ENCODE measurements at regions not wholly inside any gene's neighbourhood (a gene's known extent, or its start where the extent isn't known, plus 50 kb on each side); places are given as distances from the start of the nearest gene placed in this dataset.
"Not testable (repeated sequence)": the region's sequence is repeated elsewhere in the genome, so short reads cannot be mapped to it uniquely, and the experiment has no call there.

DNA sequence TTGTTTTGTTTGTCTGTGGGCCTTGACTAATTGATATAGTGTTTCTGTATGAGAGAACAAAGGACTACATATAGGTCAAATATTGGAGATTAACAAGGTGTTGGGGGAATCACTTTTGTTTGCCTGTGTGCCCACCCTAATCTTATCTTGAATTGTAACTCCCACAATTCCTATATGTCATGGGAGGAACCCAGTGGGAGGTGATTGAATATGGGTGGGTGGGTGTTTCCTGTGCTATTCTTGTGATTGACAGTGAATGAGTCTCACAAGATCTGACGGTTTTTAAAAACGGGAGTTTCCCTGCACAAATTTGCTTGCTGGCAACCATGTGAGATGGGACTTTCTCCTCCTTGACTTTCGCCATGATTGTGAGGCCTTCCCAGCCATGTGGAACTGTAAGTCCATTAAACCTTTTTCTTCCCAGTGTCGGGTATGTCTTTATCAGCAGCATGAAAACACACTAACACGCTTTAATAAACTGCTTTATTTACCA lies 64.9 kb upstream of the HSPB3 start:
- Mint-ChIP-seq H3K9me3 (no peaks in the 10 kb centered on the region), H3K27me3 (no peaks in the 10 kb centered on the region), H3K27ac (no peak overlapping the region), H3K36me3 (no peaks in the 10 kb centered on the region), H3K4me3 (no peak overlapping the region), H3K4me1 (ENCODE audit: unreplicated experiment) (peaks cover 19% of the 10 kb centered on the region)
- no peak for DNase-seq (ENCODE audit: extremely low spot score, unreplicated experiment)
- TF ChIP-seq, protein P1, sequence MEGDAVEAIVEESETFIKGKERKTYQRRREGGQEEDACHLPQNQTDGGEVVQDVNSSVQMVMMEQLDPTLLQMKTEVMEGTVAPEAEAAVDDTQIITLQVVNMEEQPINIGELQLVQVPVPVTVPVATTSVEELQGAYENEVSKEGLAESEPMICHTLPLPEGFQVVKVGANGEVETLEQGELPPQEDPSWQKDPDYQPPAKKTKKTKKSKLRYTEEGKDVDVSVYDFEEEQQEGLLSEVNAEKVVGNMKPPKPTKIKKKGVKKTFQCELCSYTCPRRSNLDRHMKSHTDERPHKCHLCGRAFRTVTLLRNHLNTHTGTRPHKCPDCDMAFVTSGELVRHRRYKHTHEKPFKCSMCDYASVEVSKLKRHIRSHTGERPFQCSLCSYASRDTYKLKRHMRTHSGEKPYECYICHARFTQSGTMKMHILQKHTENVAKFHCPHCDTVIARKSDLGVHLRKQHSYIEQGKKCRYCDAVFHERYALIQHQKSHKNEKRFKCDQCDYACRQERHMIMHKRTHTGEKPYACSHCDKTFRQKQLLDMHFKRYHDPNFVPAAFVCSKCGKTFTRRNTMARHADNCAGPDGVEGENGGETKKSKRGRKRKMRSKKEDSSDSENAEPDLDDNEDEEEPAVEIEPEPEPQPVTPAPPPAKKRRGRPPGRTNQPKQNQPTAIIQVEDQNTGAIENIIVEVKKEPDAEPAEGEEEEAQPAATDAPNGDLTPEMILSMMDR (conservative IDR thresholded peaks at IDR 0.05): no peak

DNA sequence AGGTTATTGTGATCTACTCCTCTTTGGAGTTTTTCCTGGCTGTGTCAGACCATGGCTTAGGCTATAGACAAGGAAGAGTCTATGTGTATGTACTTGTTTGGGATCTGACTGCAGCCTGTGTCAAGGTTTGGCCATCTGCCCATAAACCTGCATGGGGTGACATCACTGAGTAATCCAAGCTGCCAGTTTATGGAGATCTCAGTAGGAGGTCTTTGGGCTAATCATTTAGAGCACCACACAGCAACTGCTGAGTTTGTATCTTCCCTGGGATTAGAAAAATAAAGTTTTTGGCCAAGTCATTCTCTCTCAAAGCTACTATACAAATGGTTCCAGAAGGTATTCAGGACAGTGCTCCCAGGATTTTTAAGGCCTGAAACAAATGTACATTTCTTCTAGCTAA lies 65.5 kb upstream of the HSPB3 start:
- Mint-ChIP-seq H3K36me3 (no peaks in the 10 kb centered on the region), H3K27me3 (no peaks in the 10 kb centered on the region), H3K9me3 (no peaks in the 10 kb centered on the region), H3K4me1 (ENCODE audit: unreplicated experiment) (peaks cover 19% of the 10 kb centered on the region), H3K4me3 (no peak overlapping the region), H3K27ac (no peak overlapping the region)
- DNase-seq (ENCODE audit: extremely low spot score, unreplicated experiment): no peak
- TF ChIP-seq, protein P1 (conservative IDR thresholded peaks at IDR 0.05): no peak

DNA sequence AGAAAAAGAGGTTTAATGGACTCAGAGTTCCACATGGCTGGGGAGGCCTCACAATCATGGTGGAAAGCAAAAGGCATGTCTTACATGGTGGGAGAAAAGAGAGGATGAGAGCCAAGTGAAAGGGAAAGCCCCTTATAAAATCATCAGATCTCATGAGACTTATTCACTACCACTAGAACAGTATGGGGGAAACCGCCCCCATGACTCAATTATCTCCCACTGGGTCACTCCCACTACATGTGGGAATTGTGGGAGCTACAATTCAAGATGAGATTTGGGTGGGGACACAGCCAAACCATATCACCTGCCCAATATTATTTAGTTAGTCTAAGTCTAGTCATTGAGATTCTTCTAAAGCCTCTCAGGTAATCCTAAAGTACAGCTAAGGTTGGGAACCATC lies 66.1 kb upstream of the HSPB3 start:
- not testable (repeated sequence) for H3K27me3 Mint-ChIP-seq; H3K36me3 Mint-ChIP-seq; H3K9me3 Mint-ChIP-seq; DNase-seq (ENCODE audit: extremely low spot score, unreplicated experiment); H3K4me3 Mint-ChIP-seq; H3K27ac Mint-ChIP-seq
- H3K4me1 Mint-ChIP-seq (ENCODE audit: unreplicated experiment): peaks cover 19% of the 10 kb centered on the region

DNA sequence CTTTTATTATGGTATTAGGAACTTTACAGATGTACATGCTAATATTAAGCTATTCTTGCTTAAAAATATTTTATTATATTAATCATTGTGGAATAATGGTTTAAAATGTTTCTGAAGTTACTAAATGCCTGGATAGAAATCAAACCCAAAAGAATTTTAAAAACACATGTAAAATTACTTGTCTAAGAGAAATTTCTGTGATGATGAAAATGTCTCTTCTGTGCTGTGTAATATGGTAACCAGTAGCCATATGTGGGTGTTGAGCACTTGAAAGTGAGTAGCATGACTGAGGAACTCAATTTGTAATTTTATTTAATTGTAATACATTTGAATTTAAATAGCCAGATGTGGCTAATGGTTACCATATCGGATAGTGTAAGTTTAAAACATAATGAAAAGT lies 66.7 kb upstream of the HSPB3 start:
- Mint-ChIP-seq H3K27ac (no peak overlapping the region), H3K4me1 (ENCODE audit: unreplicated experiment) (peaks cover 19% of the 10 kb centered on the region)

DNA sequence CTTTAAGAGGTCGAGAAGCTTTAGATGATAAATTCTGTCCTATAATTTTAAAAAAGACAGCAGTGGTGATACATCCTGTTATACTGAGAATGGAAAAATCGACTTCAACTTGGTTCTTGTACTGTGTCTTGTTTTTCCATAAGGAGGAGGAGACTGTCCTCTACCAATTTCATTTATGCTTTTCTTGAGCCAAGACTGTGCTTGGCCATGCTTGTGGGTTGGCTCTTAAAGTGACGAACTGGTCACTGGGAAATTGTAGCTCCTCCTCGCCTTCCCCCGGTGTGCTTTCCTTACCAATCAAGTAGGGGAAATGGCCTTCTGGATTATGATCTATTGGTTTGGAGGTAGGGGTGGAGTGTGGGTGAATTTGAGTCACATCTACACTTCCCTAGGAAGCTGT lies 67.1 kb upstream of the HSPB3 start:
- no peak overlapping the region for H3K27ac Mint-ChIP-seq
- no peaks in the 10 kb centered on the region for H3K9me3 Mint-ChIP-seq
- H3K36me3 Mint-ChIP-seq: no peaks in the 10 kb centered on the region
- no peak for DNase-seq (ENCODE audit: extremely low spot score, unreplicated experiment)
- H3K27me3 Mint-ChIP-seq: no peaks in the 10 kb centered on the region
- H3K4me1 Mint-ChIP-seq (ENCODE audit: unreplicated experiment): peaks cover 19% of the 10 kb centered on the region
- TF ChIP-seq, protein P1 (conservative IDR thresholded peaks at IDR 0.05): no peak
- no peak overlapping the region for H3K4me3 Mint-ChIP-seq

More for the DNA sequence above, 66.7 kb upstream of the HSPB3 start:
- no peak overlapping the region for H3K4me3 Mint-ChIP-seq
- H3K9me3 Mint-ChIP-seq: no peaks in the 10 kb centered on the region
- H3K36me3 Mint-ChIP-seq: no peaks in the 10 kb centered on the region
- DNase-seq (ENCODE audit: extremely low spot score, unreplicated experiment): no peak
- TF ChIP-seq, protein P1 (conservative IDR thresholded peaks at IDR 0.05): no peak
- H3K27me3 Mint-ChIP-seq: no peaks in the 10 kb centered on the region

DNA sequence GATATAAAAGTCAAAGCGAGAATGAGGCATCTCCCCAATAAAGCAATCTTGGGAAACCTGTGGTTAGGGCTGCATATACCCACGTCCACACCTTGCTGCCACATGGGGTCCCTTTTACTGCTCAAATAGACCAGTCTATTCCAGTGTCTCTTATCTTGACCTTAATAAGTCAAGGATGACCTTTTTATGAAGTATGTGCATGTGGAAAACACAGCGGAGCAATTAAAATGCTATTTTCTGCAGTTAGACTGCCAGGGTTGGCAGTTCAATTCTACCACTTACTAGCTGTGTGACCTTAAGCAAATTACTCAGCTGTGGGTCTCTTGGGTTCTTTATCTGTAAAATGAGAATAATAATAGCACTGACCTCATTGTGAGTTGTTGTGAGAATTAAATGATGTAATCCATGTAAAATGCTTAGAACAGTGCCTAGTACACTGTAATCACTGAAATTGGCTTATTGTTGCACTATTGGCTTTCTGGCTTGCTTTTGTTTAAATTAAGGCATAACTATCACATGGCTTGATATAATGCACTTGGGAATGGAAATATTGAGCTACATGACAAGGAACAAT lies 67.8 kb upstream of the HSPB3 start:
- no peak overlapping the region for H3K27ac Mint-ChIP-seq

More for the DNA sequence above, 67.8 kb upstream of the HSPB3 start:
- DNase-seq (ENCODE audit: extremely low spot score, unreplicated experiment): no peak
- Mint-ChIP-seq H3K27me3 (no peaks in the 10 kb centered on the region), H3K4me1 (ENCODE audit: unreplicated experiment) (peaks cover 19% of the 10 kb centered on the region), H3K9me3 (no peaks in the 10 kb centered on the region), H3K36me3 (no peaks in the 10 kb centered on the region), H3K4me3 (no peak overlapping the region)
- TF ChIP-seq, protein P1 (conservative IDR thresholded peaks at IDR 0.05): no peak
